ENCODE measurements at regions not wholly inside any gene's neighbourhood (a gene's known extent, or its start where the extent isn't known, plus 50 kb on each side); places are given as distances from the start of the nearest gene placed in this dataset.

DNA sequence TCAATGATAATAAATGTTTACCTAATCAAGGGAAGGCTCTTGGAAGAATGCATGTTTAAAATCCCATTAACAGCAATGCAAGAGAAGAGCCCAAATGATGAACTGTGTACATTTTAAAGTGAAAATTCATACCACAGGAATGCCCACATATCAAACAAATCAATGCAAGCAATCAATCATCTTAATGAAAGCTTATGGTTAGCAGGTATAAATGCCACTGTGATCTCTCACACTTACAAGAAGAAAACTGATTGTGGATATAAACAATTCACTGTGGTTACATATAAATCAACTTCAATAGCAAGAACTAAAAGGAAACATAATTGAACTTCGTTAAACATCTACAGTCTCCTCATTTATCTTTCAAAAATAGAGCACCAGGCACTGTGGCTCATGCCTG is 161.0 kb upstream of the RORB start (continued):
- TF ChIP-seq, protein P1, sequence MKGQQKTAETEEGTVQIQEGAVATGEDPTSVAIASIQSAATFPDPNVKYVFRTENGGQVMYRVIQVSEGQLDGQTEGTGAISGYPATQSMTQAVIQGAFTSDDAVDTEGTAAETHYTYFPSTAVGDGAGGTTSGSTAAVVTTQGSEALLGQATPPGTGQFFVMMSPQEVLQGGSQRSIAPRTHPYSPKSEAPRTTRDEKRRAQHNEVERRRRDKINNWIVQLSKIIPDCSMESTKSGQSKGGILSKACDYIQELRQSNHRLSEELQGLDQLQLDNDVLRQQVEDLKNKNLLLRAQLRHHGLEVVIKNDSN (IDR thresholded peaks at IDR 0.05; ENCODE audit: borderline replicate concordance, low read depth), result no peak
- TF ChIP-seq RFX5 (IDR thresholded peaks at IDR 0.05; ENCODE audit: low read length), result no peak
- TF ChIP-seq GATA2 (CRISPR knock-in tag; IDR thresholded peaks at IDR 0.05), result no peak

DNA sequence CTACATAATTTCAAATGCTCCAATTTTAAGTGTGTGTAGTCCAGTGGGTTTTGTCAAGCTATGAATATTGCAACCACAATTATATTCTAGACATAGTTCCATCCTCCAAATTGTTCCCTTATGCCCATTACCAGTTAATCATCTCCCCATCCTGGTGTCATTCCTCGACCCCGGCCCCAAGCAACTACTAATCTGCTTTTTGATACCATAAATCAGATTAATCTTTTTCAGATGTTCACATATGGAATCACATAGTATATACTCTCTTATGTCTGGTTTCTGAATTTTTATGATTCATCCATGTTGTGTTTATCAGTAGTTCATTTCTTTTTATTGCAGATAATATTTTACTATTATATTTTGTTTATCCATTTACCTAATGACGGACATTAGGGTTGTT is 148.4 kb upstream of the RORB start:
- WGBS (ENCODE audit: low lambda C conversion rate), result 17% methylated on average over 3 of the region's 3 CpGs
- H3K9me2 ChIP-seq, result no peaks in the 10 kb centered on the region
- CTCF ChIA-PET, result interaction anchor here (1.0 kb wide), 1 partner anchor 15 kb away, joined by 4 read pairs; no protein-coding TSS in a partner anchor

DNA sequence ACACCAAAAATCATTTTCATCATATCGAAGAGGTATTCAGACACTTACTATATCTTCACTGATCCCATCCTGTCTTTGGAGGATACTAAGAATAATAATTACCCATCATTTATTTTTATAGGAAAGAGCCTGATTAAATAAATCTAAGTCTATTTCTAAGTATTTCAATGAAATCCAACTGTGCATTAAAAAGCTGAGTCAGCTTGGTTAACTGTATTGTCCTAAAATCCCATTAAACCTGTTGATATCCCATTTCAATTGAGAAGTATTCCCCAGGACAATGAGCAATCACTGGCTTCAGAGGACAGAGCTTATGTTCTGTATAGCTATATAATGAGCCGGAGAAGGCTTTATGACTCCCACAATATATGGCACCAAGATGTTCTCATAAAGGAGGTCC is 142.0 kb upstream of the RORB start:
- Histone ChIP-seq H3F3A (replicated peaks; ENCODE audit: insufficient read depth) (no peaks in the 10 kb centered on the region), H3K27ac (ENCODE audit: low read depth in 2 of 2, low read length in 1 of 2) (no peak overlapping the region), H3K27me3 (ENCODE audit: insufficient read depth) (no peaks in the 10 kb centered on the region), H2AFZ (ENCODE audit: low read depth) (no peak overlapping the region), H3K4me3 (ENCODE audit: low read depth in 2 of 2, low read length in 1 of 2) (no peak overlapping the region), H4K20me1 (ENCODE audit: insufficient read depth) (no peaks in the 10 kb centered on the region), H3K79me2 (ENCODE audit: insufficient read depth) (no peaks in the 10 kb centered on the region), H3K36me3 (replicated peaks in 1 of 2; ENCODE audit: control insufficient read depth in 1 of 2, insufficient read depth in 2 of 2, low read length in 1 of 2) (no peaks in the 10 kb centered on the region), H3K9me2 (no peaks in the 10 kb centered on the region), H3K4me2 (no peak overlapping the region), H3K4me1 (ENCODE audit: control insufficient read depth in 1 of 2, insufficient read depth in 2 of 2, low read depth in 1 of 2, low read length in 1 of 2) (peaks cover 0 to 9% of the 10 kb centered on the region in 2 experiments; a peak in 2 of 4 replicates), H3K9ac (no peak overlapping the region), H3K9me3 (no peaks in the 10 kb centered on the region)
- TF ChIP-seq EZH2phosphoT487 (IDR thresholded peaks at IDR 0.05; ENCODE audit: borderline replicate concordance, low read depth) (no peak), GABPA (IDR thresholded peaks at IDR 0.05; ENCODE audit: low read depth) (no peak), JUND (IDR thresholded peaks at IDR 0.05) (no peak), FOSL2 (IDR thresholded peaks at IDR 0.05; ENCODE audit: borderline replicate concordance, low read depth) (no peak), TCF12 (IDR thresholded peaks at IDR 0.05) (no peak), POLR2AphosphoS5 (IDR thresholded peaks at IDR 0.05; ENCODE audit: low read depth, low read length) (no peak), CHD2 (IDR thresholded peaks at IDR 0.05; ENCODE audit: low read length, partially characterized antibody) (no peak)
- TF ChIP-seq, protein P2, sequence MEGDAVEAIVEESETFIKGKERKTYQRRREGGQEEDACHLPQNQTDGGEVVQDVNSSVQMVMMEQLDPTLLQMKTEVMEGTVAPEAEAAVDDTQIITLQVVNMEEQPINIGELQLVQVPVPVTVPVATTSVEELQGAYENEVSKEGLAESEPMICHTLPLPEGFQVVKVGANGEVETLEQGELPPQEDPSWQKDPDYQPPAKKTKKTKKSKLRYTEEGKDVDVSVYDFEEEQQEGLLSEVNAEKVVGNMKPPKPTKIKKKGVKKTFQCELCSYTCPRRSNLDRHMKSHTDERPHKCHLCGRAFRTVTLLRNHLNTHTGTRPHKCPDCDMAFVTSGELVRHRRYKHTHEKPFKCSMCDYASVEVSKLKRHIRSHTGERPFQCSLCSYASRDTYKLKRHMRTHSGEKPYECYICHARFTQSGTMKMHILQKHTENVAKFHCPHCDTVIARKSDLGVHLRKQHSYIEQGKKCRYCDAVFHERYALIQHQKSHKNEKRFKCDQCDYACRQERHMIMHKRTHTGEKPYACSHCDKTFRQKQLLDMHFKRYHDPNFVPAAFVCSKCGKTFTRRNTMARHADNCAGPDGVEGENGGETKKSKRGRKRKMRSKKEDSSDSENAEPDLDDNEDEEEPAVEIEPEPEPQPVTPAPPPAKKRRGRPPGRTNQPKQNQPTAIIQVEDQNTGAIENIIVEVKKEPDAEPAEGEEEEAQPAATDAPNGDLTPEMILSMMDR (IDR thresholded peaks at IDR 0.05), result no peak
- TF ChIP-seq, protein P3, sequence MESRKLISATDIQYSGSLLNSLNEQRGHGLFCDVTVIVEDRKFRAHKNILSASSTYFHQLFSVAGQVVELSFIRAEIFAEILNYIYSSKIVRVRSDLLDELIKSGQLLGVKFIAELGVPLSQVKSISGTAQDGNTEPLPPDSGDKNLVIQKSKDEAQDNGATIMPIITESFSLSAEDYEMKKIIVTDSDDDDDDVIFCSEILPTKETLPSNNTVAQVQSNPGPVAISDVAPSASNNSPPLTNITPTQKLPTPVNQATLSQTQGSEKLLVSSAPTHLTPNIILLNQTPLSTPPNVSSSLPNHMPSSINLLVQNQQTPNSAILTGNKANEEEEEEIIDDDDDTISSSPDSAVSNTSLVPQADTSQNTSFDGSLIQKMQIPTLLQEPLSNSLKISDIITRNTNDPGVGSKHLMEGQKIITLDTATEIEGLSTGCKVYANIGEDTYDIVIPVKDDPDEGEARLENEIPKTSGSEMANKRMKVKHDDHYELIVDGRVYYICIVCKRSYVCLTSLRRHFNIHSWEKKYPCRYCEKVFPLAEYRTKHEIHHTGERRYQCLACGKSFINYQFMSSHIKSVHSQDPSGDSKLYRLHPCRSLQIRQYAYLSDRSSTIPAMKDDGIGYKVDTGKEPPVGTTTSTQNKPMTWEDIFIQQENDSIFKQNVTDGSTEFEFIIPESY (IDR thresholded peaks at IDR 0.05; ENCODE audit: borderline replicate concordance, low read depth), result no peak
- no peak for DNase-seq
- POLR2A ChIA-PET, result no interaction called here
- 47% methylated on average over 2 of the region's 2 CpGs for WGBS (ENCODE audit: low lambda C conversion rate)
- CTCF ChIA-PET, result no interaction called here

More for the DNA sequence above, 148.4 kb upstream of the RORB start:
- H3K36me3 ChIP-seq (replicated peaks in 1 of 2; ENCODE audit: control insufficient read depth in 1 of 2, insufficient read depth in 2 of 2, low read length in 1 of 2), result no peaks in the 10 kb centered on the region
- TF ChIP-seq CHD2 (IDR thresholded peaks at IDR 0.05; ENCODE audit: low read length, partially characterized antibody), result peak; percentile 41
- no peak for TF ChIP-seq FOXM1 (IDR thresholded peaks at IDR 0.05; ENCODE audit: low read depth)
- TF ChIP-seq RFX5 (IDR thresholded peaks at IDR 0.05; ENCODE audit: low read length), result no peak
- no peak for TF ChIP-seq MEF2A (IDR thresholded peaks at IDR 0.05; ENCODE audit: borderline replicate concordance, low read depth)
- TF ChIP-seq GATA2 (CRISPR knock-in tag; IDR thresholded peaks at IDR 0.05), result peak; percentile 55; the same call in 1 of the 2 replicates
- no peak for TF ChIP-seq EZH2phosphoT487 (IDR thresholded peaks at IDR 0.05; ENCODE audit: borderline replicate concordance, low read depth)
- TF ChIP-seq TCF12 (IDR thresholded peaks at IDR 0.05), result peak; percentile 39
- TF ChIP-seq JUND (IDR thresholded peaks at IDR 0.05), result no peak
- peak; percentile 22; the same call in 1 of the 2 replicates for TF ChIP-seq RAD21 (IDR thresholded peaks at IDR 0.05; ENCODE audit: low read length)
- TF ChIP-seq RCOR1 (IDR thresholded peaks at IDR 0.05; ENCODE audit: low read length), result peak; percentile 95
- no peak for TF ChIP-seq TAF1 (IDR thresholded peaks at IDR 0.05; ENCODE audit: borderline replicate concordance, low read depth, low read length)
- TF ChIP-seq EP300 (IDR thresholded peaks at IDR 0.05; ENCODE audit: borderline replicate concordance in 1 of 2, low read depth in 1 of 2, low read length in 1 of 2), result peak in 1 of 2 experiments; percentile 89; a peak in 2 of 4 replicates
- no peak for TF ChIP-seq MXI1 (IDR thresholded peaks at IDR 0.05; ENCODE audit: low read depth, low read length)
- H3K4me2 ChIP-seq, result no peak overlapping the region
- H3F3A ChIP-seq (replicated peaks; ENCODE audit: insufficient read depth), result no peaks in the 10 kb centered on the region
- no peaks in the 10 kb centered on the region for H3K79me2 ChIP-seq (ENCODE audit: insufficient read depth)
- H3K27ac ChIP-seq (ENCODE audit: low read depth in 2 of 2, low read length in 1 of 2), result peak overlapping the region in 1 of 2 experiments; percentile 67; a peak in 1 of 4 replicates
- H3K9ac ChIP-seq, result no peak overlapping the region
- POLR2A ChIA-PET, result no interaction called here
- DNase-seq, result peak; percentile 66
- no peak overlapping the region for H2AFZ ChIP-seq (ENCODE audit: low read depth)
- H3K27me3 ChIP-seq (ENCODE audit: insufficient read depth), result no peaks in the 10 kb centered on the region
- no peak overlapping the region for H3K4me3 ChIP-seq (ENCODE audit: low read depth in 2 of 2, low read length in 1 of 2)
- no peaks in the 10 kb centered on the region for H4K20me1 ChIP-seq (ENCODE audit: insufficient read depth)
- no peaks in the 10 kb centered on the region for H3K9me3 ChIP-seq
- H3K4me1 ChIP-seq (ENCODE audit: control insufficient read depth in 1 of 2, insufficient read depth in 2 of 2, low read depth in 1 of 2, low read length in 1 of 2), result peaks cover 0 to 2% of the 10 kb centered on the region in 2 experiments; a peak in 2 of 4 replicates

All from SK-N-SH (cell line).